ENCODE measurements at regions not wholly inside any gene's neighbourhood (a gene's known extent, or its start where the extent isn't known, plus 50 kb on each side); places are given as distances from the start of the nearest gene placed in this dataset.

GRCh38 chr5:97553604-97554452 lies 370.8 kb upstream of the RIOK2 start:
- TF ChIP-seq POU2F2 (IDR thresholded peaks at IDR 0.05; ENCODE audit: low read depth, low read length) = no peak
- TF ChIP-seq POLR2AphosphoS5 (IDR thresholded peaks at IDR 0.05; ENCODE audit: low read depth, low read length) = no peak
- TF ChIP-seq SPI1 (IDR thresholded peaks at IDR 0.05; ENCODE audit: low read depth, low read length) = no peak
- no peak for TF ChIP-seq TAF1 (IDR thresholded peaks at IDR 0.05; ENCODE audit: low read depth, low read length)
- no peak for TF ChIP-seq POLR2A (IDR thresholded peaks at IDR 0.05; ENCODE audit: low read depth, low read length)
- no peak for DNase-seq (ENCODE audit: insufficient read length, low spot score)
- FAIRE-seq = no peak

GRCh38 chr5:97554977-97555643 lies 372.1 kb upstream of the RIOK2 start:
- FAIRE-seq = no peak

DNA sequence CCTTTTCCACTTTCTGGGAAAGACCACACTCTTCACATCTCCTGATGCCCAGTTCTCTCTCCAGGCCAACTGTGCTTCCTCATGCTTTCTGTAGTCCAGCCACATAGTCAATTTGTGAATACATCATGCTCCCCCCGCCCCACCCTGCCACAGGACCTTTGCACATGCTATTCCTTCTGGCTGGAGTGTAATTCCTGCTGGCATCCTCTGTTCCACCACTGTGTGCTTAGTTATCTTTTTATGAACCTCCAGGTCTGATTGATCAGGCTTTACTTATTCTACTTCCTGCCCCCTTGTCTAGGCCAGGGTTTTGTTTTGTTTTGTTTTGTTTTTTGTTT lies 372.6 kb upstream of the RIOK2 start:
- TF ChIP-seq TAF1 (IDR thresholded peaks at IDR 0.05; ENCODE audit: low read depth, low read length) = no peak
- TF ChIP-seq SPI1 (IDR thresholded peaks at IDR 0.05; ENCODE audit: low read depth, low read length) = no peak
- TF ChIP-seq POLR2AphosphoS5 (IDR thresholded peaks at IDR 0.05; ENCODE audit: low read depth, low read length) = no peak
- no peak for TF ChIP-seq POU2F2 (IDR thresholded peaks at IDR 0.05; ENCODE audit: low read depth, low read length)
- TF ChIP-seq PAX5 (IDR thresholded peaks at IDR 0.05; ENCODE audit: insufficient read depth, low read length, severe bottlenecking) = no peak
- TF ChIP-seq POLR2A (IDR thresholded peaks at IDR 0.05; ENCODE audit: low read depth, low read length) = no peak
- DNase-seq (ENCODE audit: insufficient read length, low spot score) = no peak
- no peak for FAIRE-seq

More at GRCh38 chr5:97554977-97555643, 372.1 kb upstream of the RIOK2 start:
- no peak for DNase-seq (ENCODE audit: insufficient read length, low spot score)
- TF ChIP-seq SPI1 (IDR thresholded peaks at IDR 0.05; ENCODE audit: low read depth, low read length) (no peak), POU2F2 (IDR thresholded peaks at IDR 0.05; ENCODE audit: low read depth, low read length) (no peak), POLR2AphosphoS5 (IDR thresholded peaks at IDR 0.05; ENCODE audit: low read depth, low read length) (no peak), PAX5 (IDR thresholded peaks at IDR 0.05; ENCODE audit: insufficient read depth, low read length, severe bottlenecking) (no peak), TAF1 (IDR thresholded peaks at IDR 0.05; ENCODE audit: low read depth, low read length) (no peak), POLR2A (IDR thresholded peaks at IDR 0.05; ENCODE audit: low read depth, low read length) (no peak)

DNA sequence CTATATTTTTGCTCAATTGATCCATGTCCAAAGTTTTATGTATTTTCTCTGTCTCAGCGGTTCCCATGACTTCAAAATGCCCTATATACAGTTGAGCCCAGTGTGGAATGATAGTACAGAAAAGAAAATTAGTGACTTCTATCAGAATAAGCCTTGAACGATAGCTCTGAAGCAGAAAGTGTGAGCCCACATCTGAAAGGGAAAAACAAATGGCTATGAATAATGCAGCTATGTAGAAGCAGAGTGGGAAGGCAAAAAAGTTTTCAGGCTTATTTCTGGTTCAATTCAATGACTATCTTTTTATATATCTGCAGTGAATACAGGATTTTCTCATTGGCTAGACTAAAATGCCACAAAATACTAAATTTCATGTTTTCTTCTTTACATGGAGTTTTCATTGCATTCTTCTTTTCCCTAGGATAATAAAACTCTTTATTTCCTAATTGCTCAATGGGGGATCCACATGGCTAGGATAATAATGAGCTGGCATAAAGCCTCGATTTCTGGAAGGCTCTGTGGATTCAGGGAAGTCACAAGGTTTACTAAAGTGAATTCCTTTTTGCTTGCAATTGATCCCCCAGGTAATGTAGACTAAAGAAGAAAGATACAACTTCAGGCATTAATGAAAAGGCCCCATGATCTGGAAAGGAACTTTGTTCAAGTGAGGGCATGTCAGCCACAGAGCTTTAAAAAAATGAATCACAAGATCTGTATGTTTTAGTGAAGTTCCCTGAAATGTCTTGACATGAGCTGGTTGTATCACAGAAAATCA lies 377.0 kb upstream of the RIOK2 start:
- no peak for FAIRE-seq
- no peak for DNase-seq (ENCODE audit: insufficient read length, low spot score)
- TF ChIP-seq SPI1 (IDR thresholded peaks at IDR 0.05; ENCODE audit: low read depth, low read length) (no peak), POLR2AphosphoS5 (IDR thresholded peaks at IDR 0.05; ENCODE audit: low read depth, low read length) (no peak), PAX5 (IDR thresholded peaks at IDR 0.05; ENCODE audit: insufficient read depth, low read length, severe bottlenecking) (no peak), POLR2A (IDR thresholded peaks at IDR 0.05; ENCODE audit: low read depth, low read length) (no peak), POU2F2 (IDR thresholded peaks at IDR 0.05; ENCODE audit: low read depth, low read length) (no peak), TAF1 (IDR thresholded peaks at IDR 0.05; ENCODE audit: low read depth, low read length) (no peak)

- no peak for TF ChIP-seq POLR2AphosphoS5 (IDR thresholded peaks at IDR 0.05; ENCODE audit: low read depth, low read length)
- TF ChIP-seq POLR2A (IDR thresholded peaks at IDR 0.05; ENCODE audit: low read depth, low read length) = no peak
- no peak for TF ChIP-seq TAF1 (IDR thresholded peaks at IDR 0.05; ENCODE audit: low read depth, low read length)
- TF ChIP-seq PAX5 (IDR thresholded peaks at IDR 0.05; ENCODE audit: insufficient read depth, low read length, severe bottlenecking) = no peak
- no peak for TF ChIP-seq SPI1 (IDR thresholded peaks at IDR 0.05; ENCODE audit: low read depth, low read length)
- TF ChIP-seq POU2F2 (IDR thresholded peaks at IDR 0.05; ENCODE audit: low read depth, low read length) = no peak
- DNase-seq (ENCODE audit: insufficient read length, low spot score) = no peak
Observed at GRCh38 chr5:97560599-97560993, 377.5 kb upstream of the RIOK2 start.

DNA sequence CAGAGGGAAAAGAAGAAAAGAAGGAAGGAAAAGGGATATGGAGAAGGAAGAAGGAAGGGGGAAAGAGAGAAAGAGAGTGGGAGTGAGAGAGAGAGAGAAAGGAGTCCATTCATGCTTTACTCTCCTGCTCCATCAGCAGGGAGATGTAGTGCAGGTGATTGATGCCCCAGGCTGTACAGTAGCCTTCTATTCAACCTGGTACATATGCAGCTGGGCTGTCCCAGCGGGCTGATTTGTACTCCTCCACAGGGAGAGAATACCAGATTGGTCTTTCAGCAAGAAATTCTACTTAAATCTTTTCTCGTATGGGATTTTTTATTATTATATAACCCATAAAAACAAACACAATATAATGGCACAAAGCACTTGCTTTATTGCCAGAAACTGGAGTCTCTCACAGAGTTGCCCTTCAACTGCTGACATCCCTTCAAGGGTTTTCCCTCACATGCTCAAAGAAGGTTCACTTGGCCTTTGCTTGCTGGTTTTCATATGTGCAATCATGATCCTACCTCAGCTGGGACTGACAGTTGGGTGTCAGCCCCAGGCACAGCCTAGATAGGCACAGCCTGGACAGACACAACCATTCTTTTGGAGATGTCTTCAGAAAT lies 380.1 kb upstream of the RIOK2 start:
- TF ChIP-seq TAF1 (IDR thresholded peaks at IDR 0.05; ENCODE audit: low read depth, low read length) (no peak), SPI1 (IDR thresholded peaks at IDR 0.05; ENCODE audit: low read depth, low read length) (no peak), PAX5 (IDR thresholded peaks at IDR 0.05; ENCODE audit: insufficient read depth, low read length, severe bottlenecking) (no peak), POU2F2 (IDR thresholded peaks at IDR 0.05; ENCODE audit: low read depth, low read length) (no peak), POLR2AphosphoS5 (IDR thresholded peaks at IDR 0.05; ENCODE audit: low read depth, low read length) (no peak), POLR2A (IDR thresholded peaks at IDR 0.05; ENCODE audit: low read depth, low read length) (no peak)
- no peak for FAIRE-seq
- DNase-seq (ENCODE audit: insufficient read length, low spot score) = no peak

More at GRCh38 chr5:97560599-97560993, 377.5 kb upstream of the RIOK2 start:
- FAIRE-seq = no peak

DNA sequence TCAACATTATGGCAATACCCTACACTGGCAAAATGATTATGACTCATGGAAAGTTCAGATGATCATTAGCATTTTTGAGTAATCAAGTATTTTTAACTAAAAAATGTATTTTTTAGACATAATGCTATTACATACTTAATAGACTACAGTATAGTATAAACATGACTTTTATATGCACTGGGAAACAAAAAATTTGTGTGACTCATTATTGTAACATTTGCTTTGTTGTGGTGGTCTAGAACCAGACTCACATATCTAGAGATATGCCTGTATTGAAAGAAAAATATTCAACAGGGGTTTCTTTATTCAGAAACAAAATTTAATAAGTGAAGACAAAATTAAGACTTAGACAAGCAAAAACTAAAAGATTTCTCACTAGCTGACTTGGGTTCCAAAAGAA lies 385.3 kb upstream of the RIOK2 start:
- TF ChIP-seq TAF1 (IDR thresholded peaks at IDR 0.05; ENCODE audit: low read depth, low read length) (no peak), SPI1 (IDR thresholded peaks at IDR 0.05; ENCODE audit: low read depth, low read length) (no peak), PAX5 (IDR thresholded peaks at IDR 0.05; ENCODE audit: insufficient read depth, low read length, severe bottlenecking) (no peak), POLR2A (IDR thresholded peaks at IDR 0.05; ENCODE audit: low read depth, low read length) (no peak), POLR2AphosphoS5 (IDR thresholded peaks at IDR 0.05; ENCODE audit: low read depth, low read length) (no peak), POU2F2 (IDR thresholded peaks at IDR 0.05; ENCODE audit: low read depth, low read length) (no peak)
- FAIRE-seq = no peak

DNA sequence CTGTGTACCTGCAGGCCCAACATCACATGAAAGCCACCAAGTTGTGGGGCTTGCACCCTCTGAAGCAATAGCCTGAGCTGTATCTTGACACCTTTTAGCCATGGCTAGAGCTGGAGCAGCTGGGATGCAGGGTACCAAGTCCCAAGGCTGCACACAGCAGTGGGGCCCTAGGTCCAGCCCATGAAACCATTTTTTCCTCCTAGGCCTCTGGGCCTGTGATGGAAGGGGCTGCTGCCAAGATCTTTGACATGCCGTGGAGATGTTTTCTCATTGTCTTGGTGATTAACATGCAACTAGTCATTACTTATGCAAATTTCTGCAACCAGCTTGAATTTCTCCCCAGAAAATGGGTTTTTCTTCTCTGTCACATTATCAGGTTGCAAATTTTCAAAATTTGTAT lies 387.2 kb upstream of the RIOK2 start:
- DNase-seq (ENCODE audit: insufficient read length, low spot score) = no peak
- FAIRE-seq = no peak
- no peak for TF ChIP-seq POU2F2 (IDR thresholded peaks at IDR 0.05; ENCODE audit: low read depth, low read length)
- TF ChIP-seq SPI1 (IDR thresholded peaks at IDR 0.05; ENCODE audit: low read depth, low read length) = no peak
- TF ChIP-seq POLR2AphosphoS5 (IDR thresholded peaks at IDR 0.05; ENCODE audit: low read depth, low read length) = no peak
- no peak for TF ChIP-seq TAF1 (IDR thresholded peaks at IDR 0.05; ENCODE audit: low read depth, low read length)
- TF ChIP-seq POLR2A (IDR thresholded peaks at IDR 0.05; ENCODE audit: low read depth, low read length) = no peak
- no peak for TF ChIP-seq PAX5 (IDR thresholded peaks at IDR 0.05; ENCODE audit: insufficient read depth, low read length, severe bottlenecking)

More for the DNA sequence above, 385.3 kb upstream of the RIOK2 start:
- no peak for DNase-seq (ENCODE audit: insufficient read length, low spot score)
